Endothelial cell (in vitro differentiated cells): ENCODE measurements at regions not wholly inside any gene's neighbourhood (a gene's known extent, or its start where the extent isn't known, plus 50 kb on each side); places are given as distances from the start of the nearest gene placed in this dataset.

Experiments used
- DNase-seq: peaks from one replicate; pipeline ENCODE4 v3.0.0; 2021; ENCODE audit warnings: low spot score
- H3K27ac Mint-ChIP-seq: one replicate; pipeline ENCODE4 v1.8.0; 2021; ENCODE audit warnings: mixed read lengths, inconsistent platforms; ENCODE audit not compliant: unreplicated experiment
- H3K27me3 Mint-ChIP-seq: one replicate; pipeline ENCODE4 v1.8.0; 2021; ENCODE audit warnings: mild to moderate bottlenecking, moderate library complexity, mixed read lengths, inconsistent platforms; ENCODE audit not compliant: unreplicated experiment
- H3K36me3 Mint-ChIP-seq: one replicate; pipeline ENCODE4 v1.8.0; 2021; ENCODE audit warnings: mild to moderate bottlenecking, low read depth, mixed read lengths, inconsistent platforms; ENCODE audit not compliant: unreplicated experiment
- H3K4me1 Mint-ChIP-seq: one replicate; pipeline ENCODE4 v1.8.0; 2021; ENCODE audit warnings: mild to moderate bottlenecking, mixed read lengths, inconsistent platforms; ENCODE audit not compliant: unreplicated experiment
- H3K4me3 Mint-ChIP-seq: one replicate; pipeline ENCODE4 v1.8.0; 2021; ENCODE audit warnings: mild to moderate bottlenecking, mixed read lengths, inconsistent platforms; ENCODE audit not compliant: unreplicated experiment
- H3K9me3 Mint-ChIP-seq: one replicate; pipeline ENCODE4 v1.8.0; 2021; ENCODE audit warnings: mixed read lengths, inconsistent platforms; ENCODE audit not compliant: unreplicated experiment
- CTCF ChIP-seq: fragments of 200-600 bp; sonication (generic); IDR thresholded peaks from one replicate; pipeline ENCODE4 v1.5.0; 2021; ENCODE audit warnings: antibody characterized with exemption; ENCODE audit not compliant: unreplicated experiment

- Mint-ChIP-seq H3K4me3 (no peak overlapping the region), H3K27me3 (no peaks in the 10 kb centered on the region), H3K27ac (no peak overlapping the region), H3K36me3 (no peaks in the 10 kb centered on the region), H3K9me3 (no peaks in the 10 kb centered on the region), H3K4me1 (no peaks in the 10 kb centered on the region)
- no peak for TF ChIP-seq CTCF
- no peak for DNase-seq
These were observed 593.5 kb downstream of the TENT5A start for GRCh38 chr6:81158956-81159355.

DNA sequence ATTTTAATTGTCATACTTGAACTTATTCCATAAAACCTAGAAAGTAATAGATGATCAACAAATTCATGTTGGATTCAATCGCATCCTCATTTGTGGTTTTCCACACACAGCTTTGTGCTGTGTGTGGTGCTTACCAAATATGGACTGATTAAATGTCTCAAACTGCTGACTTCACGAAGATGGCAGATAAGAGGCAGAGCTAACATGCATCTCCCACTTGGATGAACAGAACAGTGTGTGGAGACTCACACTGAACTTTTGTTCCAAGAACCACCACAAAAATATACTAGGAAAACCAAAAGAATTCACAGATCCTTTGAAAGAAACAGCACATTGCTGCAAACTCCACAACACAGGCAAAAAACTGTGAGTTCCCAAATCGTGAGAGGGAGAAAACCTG, 603.7 kb downstream of the TENT5A start:
- no peaks in the 10 kb centered on the region for H3K4me1 Mint-ChIP-seq
- no peak overlapping the region for H3K27ac Mint-ChIP-seq
- H3K9me3 Mint-ChIP-seq, result no peaks in the 10 kb centered on the region
- no peak overlapping the region for H3K4me3 Mint-ChIP-seq
- no peak for TF ChIP-seq CTCF
- no peaks in the 10 kb centered on the region for H3K27me3 Mint-ChIP-seq
- no peaks in the 10 kb centered on the region for H3K36me3 Mint-ChIP-seq
- DNase-seq, result no peak

- no peak for DNase-seq
These were observed 607.0 kb downstream of the TENT5A start for GRCh38 chr6:81145506-81145905.

GRCh38 chr6:81144346-81144745, 608.1 kb downstream of the TENT5A start:
- DNase-seq, result no peak
- Mint-ChIP-seq H3K27ac (no peak overlapping the region), H3K9me3 (no peaks in the 10 kb centered on the region), H3K4me3 (no peak overlapping the region), H3K4me1 (no peaks in the 10 kb centered on the region), H3K27me3 (no peaks in the 10 kb centered on the region), H3K36me3 (no peaks in the 10 kb centered on the region)
- no peak for TF ChIP-seq CTCF

More at GRCh38 chr6:81145506-81145905, 607.0 kb downstream of the TENT5A start:
- Mint-ChIP-seq H3K27me3 (no peaks in the 10 kb centered on the region), H3K4me3 (no peak overlapping the region), H3K4me1 (no peaks in the 10 kb centered on the region), H3K36me3 (no peaks in the 10 kb centered on the region), H3K27ac (no peak overlapping the region), H3K9me3 (no peaks in the 10 kb centered on the region)
- no peak for TF ChIP-seq CTCF

DNA sequence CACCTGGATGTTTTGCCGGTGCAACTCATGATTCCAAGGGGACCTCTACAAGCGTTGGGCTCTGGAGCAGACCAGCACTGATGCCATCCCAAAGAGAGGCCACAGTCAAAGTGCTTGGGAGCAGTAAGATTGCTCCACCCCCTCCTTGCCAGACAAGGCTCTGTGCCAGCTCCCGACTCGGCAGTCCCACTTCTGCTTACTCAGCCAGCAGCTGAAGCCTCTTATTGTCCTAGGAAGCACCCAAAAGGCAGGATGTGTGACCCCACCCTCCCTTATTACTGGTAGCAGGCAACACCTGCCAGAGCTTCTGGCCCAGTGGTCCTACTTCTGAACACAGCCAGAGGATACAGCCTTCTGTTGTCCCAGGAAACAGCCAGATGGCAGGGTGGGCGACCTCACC, 614.2 kb downstream of the TENT5A start:
- Mint-ChIP-seq H3K27ac (no peak overlapping the region), H3K4me1 (no peaks in the 10 kb centered on the region), H3K9me3 (no peaks in the 10 kb centered on the region), H3K4me3 (no peak overlapping the region), H3K27me3 (peaks cover 3% of the 10 kb centered on the region), H3K36me3 (no peaks in the 10 kb centered on the region)
- no peak for TF ChIP-seq CTCF
- DNase-seq, result no peak
